HG03135 (cell line): ENCODE measurements at regions not wholly inside any gene's neighbourhood (a gene's known extent, or its start where the extent isn't known, plus 50 kb on each side); places are given as distances from the start of the nearest gene placed in this dataset.

Source experiments
- ATAC-seq: cut with Tn5 transposase; IDR thresholded peaks from one replicate; pipeline ENCODE4 v1.9.1; 2021; ENCODE audit warnings: mild to moderate bottlenecking, moderate library complexity; ENCODE audit not compliant: unreplicated experiment

DNA sequence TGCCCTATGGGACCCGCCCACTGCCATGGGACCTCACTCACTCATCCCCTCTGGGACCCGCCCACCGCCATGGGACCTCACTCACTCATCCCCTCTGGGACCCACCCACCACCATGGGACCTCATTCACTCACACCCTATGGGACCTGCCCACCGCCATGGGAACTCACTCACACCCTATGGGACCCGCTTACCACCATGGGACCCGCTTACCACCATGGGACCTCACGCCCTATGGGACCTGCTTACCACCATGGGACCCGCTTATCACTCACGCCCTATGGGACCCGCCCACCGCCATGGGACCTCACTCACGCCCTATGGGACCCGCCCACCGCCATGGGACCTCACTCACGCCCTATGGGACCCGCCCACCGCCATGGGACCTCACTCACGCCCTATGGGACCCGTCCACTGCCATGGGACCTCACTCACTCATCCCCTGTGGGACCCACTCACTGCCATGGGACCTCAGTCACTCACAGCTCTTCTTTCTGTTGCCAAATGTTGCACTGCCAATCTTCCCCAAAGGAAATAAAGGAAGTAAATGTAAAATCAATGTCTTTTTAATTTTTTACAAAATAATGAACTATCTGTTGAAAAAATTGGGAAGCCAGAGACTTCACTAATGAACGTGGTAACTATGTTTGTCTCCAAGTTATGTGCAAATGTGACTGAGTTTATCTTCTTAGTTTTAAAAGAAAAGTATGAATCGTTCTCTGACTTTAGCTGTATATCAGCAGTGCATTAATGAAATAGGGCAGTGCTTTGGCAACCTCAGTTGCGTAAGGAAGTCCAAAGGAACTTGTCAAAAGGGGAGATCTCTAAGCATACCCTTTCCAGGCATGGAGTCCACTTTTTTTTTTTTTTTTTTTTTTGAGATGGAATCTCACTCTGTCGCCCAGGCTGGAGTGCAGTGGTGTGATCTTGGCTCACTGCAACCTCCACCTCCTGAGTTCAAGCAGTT, 101.5 kb upstream of the MGAT5 start:
- ATAC-seq: no peak

DNA sequence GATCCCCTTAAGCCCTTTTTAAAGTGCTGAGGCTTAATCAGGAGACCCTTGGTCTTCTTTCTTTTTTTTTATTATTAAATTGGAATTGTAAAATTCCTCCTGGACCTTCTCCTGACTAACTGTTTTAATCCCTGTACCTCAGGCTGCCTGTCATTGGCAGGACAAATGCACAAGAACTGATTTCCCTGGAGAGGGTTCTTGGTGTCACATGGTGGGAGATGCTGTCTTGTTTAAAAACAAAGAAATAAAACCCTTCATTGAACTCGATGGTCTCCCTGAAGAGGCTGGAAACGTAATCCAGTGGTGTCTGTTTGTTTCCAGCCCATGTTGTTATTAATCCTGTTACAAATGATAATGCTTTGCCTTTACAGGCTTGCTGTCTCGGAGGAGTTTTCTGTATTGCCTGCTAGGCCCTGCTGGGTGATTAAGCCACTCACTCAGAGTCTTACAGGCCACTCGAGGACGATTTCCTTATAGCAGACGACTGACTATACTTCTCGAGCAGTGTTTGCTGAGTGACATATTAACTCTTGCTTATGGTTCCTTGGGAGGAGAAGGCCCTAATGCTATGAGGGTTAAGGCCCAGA, 100.5 kb upstream of the MGAT5 start:
- ATAC-seq: no peak

DNA sequence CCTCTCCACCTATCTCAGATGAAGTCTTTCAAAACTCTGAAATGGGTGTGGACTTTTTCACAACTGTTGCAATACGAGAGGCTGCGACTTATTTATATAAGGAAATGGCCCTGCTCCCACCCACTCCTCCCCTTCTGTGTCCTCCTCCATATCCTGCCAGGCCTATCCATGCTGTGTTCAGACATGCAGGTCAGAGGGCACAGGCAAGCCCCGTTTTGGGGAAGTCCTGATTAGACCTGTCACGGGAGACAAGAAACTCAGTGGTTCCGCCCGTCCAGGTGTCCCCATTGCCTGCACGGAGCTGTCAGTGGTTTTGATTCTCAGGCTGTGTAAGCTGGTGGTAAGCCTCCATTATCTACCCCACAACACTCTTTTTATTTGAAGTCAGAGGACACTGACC, 99.6 kb upstream of the MGAT5 start:
- peak; percentile 71 for ATAC-seq

DNA sequence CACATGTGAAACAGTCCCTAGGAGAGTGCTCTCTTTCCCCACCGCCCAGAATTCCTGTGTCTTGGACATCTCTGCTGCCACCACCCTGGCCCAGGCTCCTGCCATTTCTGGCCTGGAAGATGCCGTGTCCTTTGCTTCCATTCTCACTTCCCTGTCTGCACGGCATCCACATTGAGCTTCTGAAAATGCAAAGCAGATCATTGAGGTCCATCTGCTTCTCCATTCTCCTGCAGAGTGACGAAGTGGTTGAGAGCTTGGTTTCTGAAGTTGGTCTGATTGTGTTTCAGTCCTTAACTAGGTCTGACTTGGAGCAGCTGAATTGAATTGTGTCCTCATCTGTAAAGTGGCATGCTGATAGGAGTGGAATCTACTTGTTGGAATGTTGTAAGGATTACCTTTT, 98.7 kb upstream of the MGAT5 start:
- peak; percentile 83 for ATAC-seq

DNA sequence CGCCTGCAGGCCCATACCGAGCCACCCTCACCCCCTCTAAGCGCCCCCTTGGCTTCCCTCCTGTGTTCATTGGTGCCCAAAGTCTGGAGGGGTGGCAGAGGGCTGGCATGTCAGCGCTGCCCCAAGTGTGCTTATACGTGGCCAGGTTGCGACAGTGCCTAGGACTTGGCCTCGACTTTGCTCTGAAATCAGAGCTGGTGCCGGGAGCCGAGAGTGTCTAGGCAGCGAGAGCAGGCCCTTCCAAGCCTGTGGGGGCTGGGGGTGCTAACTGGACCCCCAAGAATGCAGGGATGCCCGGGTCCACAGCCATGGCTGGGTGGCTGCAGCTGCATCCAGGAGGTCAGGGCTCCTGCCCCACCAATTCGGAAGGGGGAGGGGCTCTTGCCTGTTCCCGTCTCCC, 95.6 kb upstream of the MGAT5 start:
- ATAC-seq: no peak

DNA sequence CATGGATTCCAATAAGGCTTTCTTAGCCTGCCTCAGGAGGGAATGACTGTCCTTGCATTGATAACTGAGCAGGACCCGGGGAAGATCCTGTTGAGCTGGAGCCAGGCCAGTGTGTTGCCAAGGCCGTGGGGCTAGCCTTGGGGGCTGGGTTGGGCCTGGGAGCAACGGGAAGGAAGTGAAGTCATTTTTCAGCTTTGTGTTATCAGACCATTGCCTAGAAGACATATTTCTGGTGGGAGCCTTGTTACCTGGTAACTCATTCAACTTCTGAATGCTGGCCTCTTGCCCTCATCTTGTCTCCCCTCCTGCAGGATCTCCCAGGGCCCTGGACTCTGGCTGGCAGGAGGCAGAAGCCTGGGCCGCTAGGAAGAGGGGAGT, 92.7 kb upstream of the MGAT5 start:
- no peak for ATAC-seq

DNA sequence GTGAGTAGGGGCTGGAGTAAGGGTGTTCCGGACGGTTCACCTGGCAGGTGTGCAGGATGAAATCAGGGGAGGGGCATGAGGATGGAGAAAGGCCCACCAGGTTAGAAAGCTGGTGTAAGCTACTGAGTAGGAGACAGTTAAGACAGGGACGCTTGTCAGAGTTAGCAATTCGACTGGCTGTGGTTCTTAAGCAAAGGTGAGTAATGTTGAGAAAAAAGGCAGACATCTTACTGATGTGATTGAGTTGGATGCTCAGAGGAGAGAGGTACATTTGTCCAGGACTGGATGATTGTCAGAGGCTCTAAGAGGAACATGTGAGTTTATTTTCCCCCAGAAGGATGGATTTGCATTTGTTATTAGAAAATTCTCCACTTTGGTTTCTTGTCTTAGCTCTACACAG, 90.5 kb upstream of the MGAT5 start:
- ATAC-seq: no peak

DNA sequence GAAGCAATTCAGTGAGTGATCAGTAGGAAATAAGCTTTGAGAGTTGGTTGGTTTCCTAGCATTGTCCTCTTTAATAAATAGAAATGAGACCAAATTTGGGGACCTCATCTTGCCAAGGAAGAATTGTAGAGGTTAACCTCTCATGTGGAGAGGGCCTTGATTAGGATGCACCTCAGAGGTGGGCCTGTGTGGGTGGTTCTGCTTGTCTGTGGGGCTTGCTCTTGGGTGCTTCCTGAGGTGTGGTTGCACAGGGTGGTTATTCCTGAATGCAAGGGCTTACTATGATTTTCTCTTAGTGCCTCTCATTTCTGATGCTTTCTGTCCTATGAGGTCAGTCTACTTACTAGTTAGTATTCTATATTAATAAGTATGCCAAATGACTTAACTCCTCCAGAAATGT, 89.6 kb upstream of the MGAT5 start:
- ATAC-seq: no peak

DNA sequence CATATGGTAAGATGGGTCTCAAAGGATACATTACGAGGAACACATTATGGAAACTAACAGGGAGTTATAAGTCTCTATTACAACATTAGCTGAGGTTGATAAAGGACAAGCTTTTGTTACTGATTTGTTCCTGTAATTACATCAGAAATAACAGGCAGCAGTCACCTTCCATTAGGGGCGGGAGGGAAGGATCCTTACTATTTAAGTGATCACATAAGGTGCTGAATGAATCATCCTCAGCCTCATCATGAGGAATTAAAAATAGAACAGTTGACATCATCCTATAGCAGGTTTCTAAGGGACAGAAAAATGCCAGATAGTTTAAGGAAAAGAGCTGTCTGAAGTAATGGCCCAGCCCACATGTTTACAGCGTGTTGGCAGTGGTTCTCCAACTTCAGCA, 86.9 kb upstream of the MGAT5 start:
- no peak for ATAC-seq

DNA sequence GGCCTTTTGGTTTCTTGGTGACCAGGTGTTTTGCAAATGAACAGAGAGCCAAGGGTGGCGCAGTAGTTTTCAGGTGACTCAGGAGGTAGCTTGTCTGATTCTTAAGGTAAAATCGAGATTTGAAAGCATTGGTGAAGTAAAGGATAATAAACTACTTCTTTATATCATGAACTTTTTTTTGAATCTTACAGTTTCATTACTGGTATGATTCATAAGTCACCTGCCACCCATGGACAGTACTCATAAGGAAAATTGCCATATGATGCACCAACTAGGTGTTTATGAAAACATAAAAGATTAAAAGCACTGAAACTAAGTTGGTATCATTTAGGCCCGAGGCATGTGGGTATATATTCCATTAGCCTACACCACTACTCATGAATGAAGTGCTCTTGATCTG, 84.1 kb upstream of the MGAT5 start:
- peak; percentile 47 for ATAC-seq

DNA sequence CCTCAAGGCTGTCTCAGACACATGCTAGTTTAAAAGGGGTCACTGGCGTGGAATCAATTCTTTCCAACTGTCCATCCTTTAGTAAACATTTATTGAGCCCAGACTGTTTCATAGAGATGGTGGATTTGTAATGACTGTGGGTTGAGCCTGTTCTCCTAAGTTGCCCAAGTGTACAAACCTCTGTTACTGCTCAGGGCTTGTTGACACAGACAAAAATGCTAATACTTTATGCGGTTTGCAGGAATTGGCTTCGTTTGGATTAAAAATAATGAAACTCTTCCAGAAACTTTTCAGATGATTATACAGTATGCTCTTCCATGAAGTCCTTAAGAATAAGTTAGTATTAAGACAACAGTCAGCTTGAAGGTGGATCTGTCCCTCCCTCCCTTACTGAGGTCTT, 83.6 kb upstream of the MGAT5 start:
- ATAC-seq: no peak

DNA sequence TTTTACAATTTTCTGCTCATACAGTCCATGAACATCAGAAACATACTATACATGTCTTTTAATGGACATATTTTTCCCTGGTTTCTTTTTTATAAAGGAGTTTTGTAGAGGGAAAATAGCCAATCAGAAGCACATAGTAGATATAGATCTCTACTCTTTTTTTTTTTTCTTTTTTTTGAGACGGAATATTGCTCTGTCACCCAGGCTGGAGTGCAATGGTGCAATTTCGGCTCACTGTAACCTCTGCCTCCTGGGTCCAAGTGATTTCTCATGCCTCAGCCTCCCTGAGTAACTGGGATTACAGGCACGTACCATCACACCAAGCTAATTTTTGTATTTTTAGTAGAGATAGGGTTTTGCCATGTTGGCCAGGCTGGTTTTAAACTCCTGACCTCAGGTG, 83.2 kb upstream of the MGAT5 start:
- no peak for ATAC-seq

DNA sequence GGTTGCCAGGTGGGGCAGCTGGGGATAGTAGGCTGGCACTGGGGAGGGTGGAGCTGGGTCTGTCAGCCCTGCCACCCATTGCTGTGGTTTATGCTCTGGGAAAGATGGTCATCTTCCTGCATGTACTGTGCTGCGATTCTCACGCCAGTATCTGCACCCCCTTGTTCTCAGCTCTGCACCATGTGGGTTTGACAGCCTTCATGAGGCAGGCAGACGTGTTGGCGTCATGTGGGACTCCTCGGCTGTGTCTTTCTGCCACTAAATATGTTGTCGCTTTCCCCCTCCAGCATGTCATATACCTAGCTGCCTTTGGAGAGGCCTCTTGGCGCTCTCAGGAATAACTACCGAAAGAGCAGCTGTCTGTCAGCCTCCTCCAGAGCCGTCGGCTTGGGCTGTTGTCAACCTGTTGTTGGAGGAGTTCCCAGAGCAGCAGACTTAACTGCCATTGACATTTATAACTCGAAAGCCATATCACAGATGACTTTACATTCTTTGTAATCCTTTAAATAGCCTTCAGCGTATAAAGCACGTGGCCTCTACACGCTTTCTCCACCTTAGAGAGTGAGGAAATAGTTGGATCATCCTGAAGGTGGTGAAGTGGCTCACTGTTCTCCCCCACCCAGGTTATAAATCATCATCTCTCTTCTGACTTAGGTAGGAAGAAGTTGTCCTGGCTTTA, 80.4 kb upstream of the MGAT5 start:
- no peak for ATAC-seq

DNA sequence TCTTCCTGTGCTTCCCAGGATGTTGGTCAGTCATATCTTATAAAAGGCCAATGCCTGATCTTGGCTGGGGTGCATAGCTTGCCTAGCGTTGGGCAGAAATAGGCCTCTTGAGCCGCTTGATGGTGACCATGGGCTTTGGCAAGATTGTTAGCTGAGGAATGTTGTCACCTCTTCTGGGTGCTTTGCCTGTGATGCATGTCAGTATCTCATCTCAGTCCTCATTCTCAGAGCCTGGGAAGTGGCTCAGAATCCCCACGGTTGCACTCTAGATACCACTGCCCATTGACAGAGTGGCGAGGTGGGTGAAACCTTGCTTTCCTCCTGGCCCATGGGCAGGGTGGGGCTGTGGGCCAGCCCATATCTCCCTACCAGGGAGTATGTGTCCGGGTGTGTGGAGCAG, 79.2 kb upstream of the MGAT5 start:
- no peak for ATAC-seq

DNA sequence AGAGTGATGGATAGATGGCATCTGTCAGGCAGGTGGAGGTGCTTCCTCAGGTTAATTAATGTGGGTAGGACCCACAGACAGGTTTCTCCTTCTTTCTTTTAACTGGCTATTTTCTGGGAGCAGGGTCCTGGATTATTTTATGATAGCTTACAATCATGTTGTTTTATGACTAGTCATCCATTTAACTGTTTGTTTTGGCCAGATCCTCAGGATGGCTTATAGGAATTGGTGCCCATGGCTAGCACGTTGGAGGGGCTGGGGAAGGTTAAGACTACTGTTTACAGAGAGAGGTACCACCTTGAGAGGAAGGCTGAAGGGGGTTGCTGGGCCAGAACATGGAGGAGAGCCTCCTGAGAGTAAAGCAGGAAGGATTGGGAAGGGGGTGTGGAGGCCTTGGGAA, 78.0 kb upstream of the MGAT5 start:
- ATAC-seq: no peak

DNA sequence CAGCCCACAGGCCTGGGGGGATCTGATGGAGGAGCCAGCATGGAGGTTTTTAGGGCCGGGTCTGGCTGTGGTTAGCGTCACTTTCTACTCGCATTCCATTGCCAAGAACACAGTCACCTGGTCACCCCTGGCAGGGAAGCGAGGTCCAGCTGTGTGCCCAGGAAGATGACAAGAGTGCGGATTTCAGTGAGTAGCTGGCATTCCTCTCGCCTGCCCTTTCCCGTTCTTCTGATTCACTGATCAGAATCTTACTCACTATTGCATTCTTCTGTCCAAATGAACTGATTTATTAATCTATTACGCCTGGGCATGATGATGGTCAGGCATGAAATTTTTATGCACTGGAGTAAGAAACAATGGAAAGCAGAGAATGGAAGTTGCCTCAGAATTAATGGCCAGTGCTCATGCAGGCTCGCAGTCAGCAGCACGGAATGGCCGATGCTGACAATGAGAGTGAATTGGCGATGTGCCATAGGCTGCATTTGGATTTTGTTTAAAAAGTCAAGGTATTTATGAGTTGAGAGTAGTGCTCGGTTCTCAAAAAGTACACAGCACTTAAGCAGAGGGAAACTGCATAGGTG, 76.4 kb upstream of the MGAT5 start:
- ATAC-seq: no peak

DNA sequence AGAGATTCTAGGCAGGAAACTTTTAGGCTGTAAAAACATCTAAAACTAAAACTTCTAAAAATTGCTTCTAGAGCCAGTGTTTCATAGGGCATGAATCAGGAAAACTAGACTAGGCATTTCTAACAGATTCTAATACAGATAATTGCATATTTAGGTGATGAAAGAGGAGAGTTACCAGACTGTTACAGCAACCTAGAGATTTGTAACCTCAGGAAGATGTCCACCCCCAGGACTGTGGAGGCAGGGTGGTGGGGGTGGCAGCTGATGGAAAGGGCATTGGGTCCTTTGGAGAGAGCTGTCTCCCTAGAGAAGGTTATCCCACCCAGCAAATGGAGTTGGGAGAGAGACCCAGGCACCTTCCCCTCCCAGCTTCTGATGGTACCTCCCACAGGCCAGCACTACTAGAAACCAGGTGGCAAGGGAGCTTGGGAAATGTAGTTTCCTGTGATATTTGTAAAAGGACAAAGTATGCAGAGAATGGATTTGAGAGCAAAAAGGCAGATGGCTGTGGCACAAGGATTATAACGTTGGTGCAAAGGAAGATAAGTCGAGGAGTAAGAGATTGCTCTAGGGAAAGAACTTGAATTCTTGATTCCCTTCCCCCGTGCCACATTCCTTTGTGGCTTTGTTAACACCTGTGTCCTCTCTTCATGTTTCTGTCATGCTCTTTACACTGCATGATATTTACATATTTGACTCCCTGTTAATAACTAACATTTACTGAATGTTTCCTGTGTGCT, 75.6 kb upstream of the MGAT5 start:
- ATAC-seq: peak; percentile 61

DNA sequence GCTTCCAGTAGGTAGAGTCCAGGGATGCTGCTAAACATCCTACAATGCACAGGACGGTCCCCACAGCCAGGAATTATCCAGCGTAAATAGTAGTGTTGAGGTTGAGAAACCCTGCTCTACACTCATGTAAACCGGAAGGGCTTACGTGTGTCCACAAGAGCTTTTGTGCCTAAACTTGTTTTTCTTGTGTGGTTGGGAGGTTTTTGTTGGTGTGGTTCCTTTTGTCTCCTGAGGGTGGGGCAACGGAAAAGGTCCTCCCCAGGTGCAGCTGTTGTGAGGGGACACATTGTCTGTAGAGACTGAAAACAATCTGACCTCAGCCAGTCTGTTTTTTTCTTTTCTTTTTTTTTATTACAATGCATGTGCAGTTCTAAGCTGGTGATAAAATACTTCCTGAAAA, 72.7 kb upstream of the MGAT5 start:
- peak; percentile 76 for ATAC-seq

DNA sequence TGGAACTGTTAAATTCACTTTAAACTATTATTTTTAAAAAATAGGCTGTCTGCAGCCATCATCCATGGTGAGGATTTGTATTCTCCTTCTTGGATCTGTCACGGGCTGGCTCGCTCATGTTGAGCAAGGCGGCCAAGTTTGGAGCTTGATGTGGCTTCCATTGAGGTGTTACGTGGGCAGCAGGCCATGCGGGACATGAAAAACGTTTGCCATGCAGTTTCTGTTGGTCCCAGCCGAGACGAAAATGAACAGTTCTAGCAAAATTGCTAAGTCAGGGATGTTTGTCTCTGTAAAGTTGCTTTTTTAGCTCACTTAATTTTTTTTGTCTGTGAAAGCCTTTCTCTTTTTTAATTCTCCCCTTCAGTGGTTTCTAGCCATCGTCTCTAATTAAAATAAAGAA, 70.2 kb upstream of the MGAT5 start:
- ATAC-seq: no peak

DNA sequence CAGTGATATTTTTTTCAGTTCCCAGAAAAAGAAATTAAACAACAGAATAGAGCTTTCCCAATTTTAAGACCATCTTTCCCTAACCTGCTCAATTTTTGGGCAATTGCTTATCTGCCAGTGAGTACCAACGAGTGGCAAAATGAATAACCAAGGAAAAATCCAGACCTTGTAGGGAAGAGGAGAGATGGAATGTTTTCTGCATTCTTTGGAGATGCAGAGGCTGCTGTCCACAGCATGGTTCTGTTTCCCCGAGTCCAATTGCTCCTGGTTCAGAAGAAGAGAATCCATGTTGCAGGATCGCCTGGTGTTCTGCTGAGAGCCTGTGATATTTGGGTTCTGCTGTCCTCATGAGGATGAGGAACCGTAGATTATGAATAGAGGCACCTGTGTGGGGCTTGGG, 68.2 kb upstream of the MGAT5 start:
- ATAC-seq: no peak
